Dermis blood vessel endothelial cell (primary cell): ENCODE measurements at regions not wholly inside any gene's neighbourhood (a gene's known extent, or its start where the extent isn't known, plus 50 kb on each side); places are given as distances from the start of the nearest gene placed in this dataset.

Experiments used
- DNase-seq: peaks from one replicate; pipeline ENCODE4 v3.0.0; 2010

DNA sequence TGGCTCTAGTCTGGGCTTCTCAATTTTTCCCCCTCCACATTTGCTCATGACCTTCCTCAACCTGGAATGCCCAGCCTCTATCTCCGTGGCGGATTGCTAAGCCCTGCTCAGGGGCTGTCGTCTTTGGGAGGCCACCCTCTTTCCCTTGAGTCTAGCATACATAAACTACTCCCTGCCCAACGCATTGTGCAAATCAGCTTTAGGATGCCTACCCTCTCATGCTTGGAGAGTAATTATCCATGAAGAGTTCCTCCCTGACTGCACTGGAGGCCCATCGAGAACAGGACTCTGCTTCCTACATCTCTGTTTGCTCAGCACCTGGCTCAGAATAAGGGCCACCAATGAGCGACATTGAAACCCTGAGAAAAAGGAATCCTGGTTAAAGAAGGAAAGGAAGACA lies 53.7 kb upstream of the NPAS2 start:
- DNase-seq: no peak

DNA sequence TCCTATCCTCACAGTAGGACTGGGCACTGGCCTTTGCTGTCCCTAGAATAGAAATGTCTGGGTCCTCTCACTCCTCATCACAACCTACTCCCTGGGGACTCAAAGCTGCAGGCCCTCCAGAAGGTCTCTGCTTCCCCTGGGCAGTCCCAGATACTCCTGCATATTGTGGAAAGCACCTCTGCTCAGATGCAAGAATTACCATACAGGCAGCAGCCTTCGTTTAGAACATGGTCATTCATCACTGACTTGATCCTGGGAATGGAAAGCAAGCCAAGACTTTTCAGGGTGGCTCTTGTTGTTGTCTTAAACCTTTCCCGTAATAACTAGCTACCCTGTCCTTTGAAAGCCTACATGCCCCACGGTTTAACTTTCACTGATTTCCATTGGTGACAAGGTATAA lies 53.1 kb upstream of the NPAS2 start:
- no peak for DNase-seq

DNA sequence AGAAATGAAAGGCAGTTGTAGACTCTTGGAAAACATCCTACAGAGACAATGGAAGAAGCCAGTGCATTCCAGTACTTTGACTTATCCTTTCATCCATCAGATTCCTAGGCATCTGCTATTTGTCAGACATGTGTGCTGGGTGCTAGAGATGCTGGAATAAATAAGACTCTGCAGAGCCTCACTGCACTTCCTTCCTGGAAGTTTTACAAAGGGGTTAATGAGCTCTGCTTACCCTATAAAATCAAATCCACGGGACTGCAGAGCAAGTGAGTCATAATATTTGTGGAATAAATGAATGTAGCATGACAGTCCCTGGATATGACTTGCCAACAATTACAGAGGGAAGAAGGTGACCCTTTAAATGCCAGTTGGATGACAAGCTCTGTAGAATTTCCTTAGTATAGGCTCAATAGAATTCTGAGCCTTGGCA lies 52.7 kb upstream of the NPAS2 start:
- DNase-seq: peak; percentile 64

DNA sequence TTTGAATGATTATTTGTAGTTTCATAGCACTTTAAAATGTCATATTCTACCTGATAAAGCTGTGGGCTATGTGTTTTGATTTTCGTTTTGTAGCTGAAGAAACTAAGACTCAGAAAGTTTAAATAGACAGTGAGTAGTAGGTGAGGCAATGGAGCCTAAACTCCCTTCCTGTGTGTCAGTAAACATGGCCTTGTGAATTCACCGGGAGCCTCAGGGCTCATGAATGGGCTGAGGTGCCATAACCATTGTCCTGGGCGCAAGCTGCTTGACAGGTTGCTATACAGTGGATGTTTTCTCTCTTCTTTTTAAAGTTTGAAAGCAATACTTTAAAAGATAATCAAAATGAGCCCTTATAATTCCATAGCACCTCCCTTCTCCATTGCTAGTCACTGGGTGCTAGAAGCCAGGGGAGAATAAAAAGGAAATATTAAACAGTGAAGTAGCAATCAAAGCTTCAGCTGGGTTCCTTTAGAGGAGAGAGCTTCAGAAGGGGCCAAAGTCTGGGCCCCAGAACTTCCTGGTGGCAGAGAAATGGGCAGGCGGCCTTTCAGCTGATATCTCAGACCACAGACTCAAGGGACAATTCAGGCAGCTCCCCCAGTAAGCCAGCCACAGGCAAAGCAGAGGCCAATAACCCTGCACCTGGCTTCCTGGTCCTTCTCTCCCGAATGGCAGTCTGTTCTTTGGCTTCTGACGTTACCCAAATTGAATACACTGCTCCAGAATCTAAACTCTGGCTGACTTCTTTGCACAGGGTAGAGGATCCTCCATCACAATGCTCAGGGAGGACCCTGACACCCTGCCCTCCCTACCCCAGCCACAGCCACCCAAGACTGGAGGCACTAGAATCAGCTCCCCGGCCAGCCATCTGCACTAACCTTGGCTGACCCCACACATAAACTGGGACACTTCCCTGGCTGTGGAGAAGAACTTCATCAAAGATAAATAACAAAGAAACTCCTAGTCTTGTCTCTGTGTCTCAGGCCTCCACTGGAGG lies 51.8 kb upstream of the NPAS2 start:
- no peak for DNase-seq
